GM19324 (cell line): ENCODE measurements at regions not wholly inside any gene's neighbourhood (a gene's known extent, or its start where the extent isn't known, plus 50 kb on each side); places are given as distances from the start of the nearest gene placed in this dataset.
"Not testable (repeated sequence)": the region's sequence is repeated elsewhere in the genome, so short reads cannot be mapped to it uniquely, and the experiment has no call there.

ENCODE experiments used
- ATAC-seq: cut with Tn5 transposase; IDR thresholded peaks from one replicate; pipeline ENCODE4 v1.9.1; 2021; ENCODE audit warnings: mild to moderate bottlenecking, moderate library complexity; ENCODE audit not compliant: unreplicated experiment, low FRiP score

- no peak for ATAC-seq
Measured at GRCh38 chr2:242063436-242063835, 193.9 kb downstream of the RTP5 start.

GRCh38 chr2:242063850-242064249 lies 194.3 kb downstream of the RTP5 start:
- ATAC-seq = no peak

GRCh38 chr2:242064364-242065250 lies 195.1 kb downstream of the RTP5 start:
- ATAC-seq = no peak

GRCh38 chr2:242065426-242065825 lies 195.9 kb downstream of the RTP5 start:
- ATAC-seq = no peak

- ATAC-seq = no peak
Measured at GRCh38 chr2:242069018-242069417, 199.5 kb downstream of the RTP5 start.

GRCh38 chr2:242069938-242070395 lies 200.4 kb downstream of the RTP5 start:
- ATAC-seq = not testable (repeated sequence)

GRCh38 chr2:242070726-242071125 lies 201.2 kb downstream of the RTP5 start:
- not testable (repeated sequence) for ATAC-seq

GRCh38 chr2:242071377-242071776 lies 201.8 kb downstream of the RTP5 start:
- ATAC-seq = not testable (repeated sequence)

- ATAC-seq = not testable (repeated sequence)
Measured at GRCh38 chr2:242071936-242072335, 202.4 kb downstream of the RTP5 start.

- ATAC-seq = no peak
Measured at GRCh38 chr2:242075168-242075567, 205.6 kb downstream of the RTP5 start.

- no peak for ATAC-seq
Measured at GRCh38 chr2:242075696-242076095, 206.2 kb downstream of the RTP5 start.

- not testable (repeated sequence) for ATAC-seq
Measured at GRCh38 chr2:242076184-242076583, 206.7 kb downstream of the RTP5 start.

- not testable (repeated sequence) for ATAC-seq
Measured at GRCh38 chr2:242078426-242078825, 208.9 kb downstream of the RTP5 start.

- ATAC-seq = not testable (repeated sequence)
Measured at GRCh38 chr2:242079792-242080191, 210.3 kb downstream of the RTP5 start.

GRCh38 chr2:242080575-242081214 lies 211.2 kb downstream of the RTP5 start:
- ATAC-seq = not testable (repeated sequence)

- ATAC-seq = not testable (repeated sequence)
Measured at GRCh38 chr2:242084034-242084433, 214.5 kb downstream of the RTP5 start.

- ATAC-seq = not testable (repeated sequence)
Measured at GRCh38 chr2:242085024-242085674, 215.6 kb downstream of the RTP5 start.

GRCh38 chr2:242085941-242086621 lies 216.6 kb downstream of the RTP5 start:
- no peak for ATAC-seq

GRCh38 chr2:242088044-242088443 lies 218.5 kb downstream of the RTP5 start:
- ATAC-seq = peak; percentile 37

GRCh38 chr2:242088471-242089212 lies 219.1 kb downstream of the RTP5 start:
- ATAC-seq = peak; percentile 90
